HUES6 (cell line): ENCODE measurements at regions not wholly inside any gene's neighbourhood (a gene's known extent, or its start where the extent isn't known, plus 50 kb on each side); places are given as distances from the start of the nearest gene placed in this dataset.

Experiments used
- H3K27ac ChIP-seq: 2 replicates; pipeline ENCODE4 v1.7.0; 2013; ENCODE audit warnings: low read depth, mild to moderate bottlenecking, low read length, inconsistent platforms
- H3K27me3 ChIP-seq: 2 replicates; pipeline ENCODE4 v1.6.1; 2013; ENCODE audit warnings: low read length; ENCODE audit not compliant: control insufficient read depth, insufficient read depth
- H3K36me3 ChIP-seq: 2 replicates; pipeline ENCODE4 v1.6.1; 2013; ENCODE audit warnings: low read length; ENCODE audit not compliant: control insufficient read depth, insufficient read depth
- H3K4me1 ChIP-seq: 2 replicates; pipeline ENCODE4 v1.6.1; 2013; ENCODE audit warnings: low read length; ENCODE audit not compliant: control insufficient read depth, insufficient read depth
- H3K4me3 ChIP-seq: 2 replicates; pipeline ENCODE4 v1.5.1; 2013; ENCODE audit warnings: low read depth, low read length
- H3K9ac ChIP-seq: one replicate; pipeline ENCODE4 v1.6.1; 2013; ENCODE audit warnings: mild to moderate bottlenecking, low read length
- H3K9me3 ChIP-seq: 2 replicates; pipeline ENCODE4 v1.6.1; 2013; ENCODE audit warnings: low read depth, low read length; ENCODE audit not compliant: control insufficient read depth, insufficient read depth

DNA sequence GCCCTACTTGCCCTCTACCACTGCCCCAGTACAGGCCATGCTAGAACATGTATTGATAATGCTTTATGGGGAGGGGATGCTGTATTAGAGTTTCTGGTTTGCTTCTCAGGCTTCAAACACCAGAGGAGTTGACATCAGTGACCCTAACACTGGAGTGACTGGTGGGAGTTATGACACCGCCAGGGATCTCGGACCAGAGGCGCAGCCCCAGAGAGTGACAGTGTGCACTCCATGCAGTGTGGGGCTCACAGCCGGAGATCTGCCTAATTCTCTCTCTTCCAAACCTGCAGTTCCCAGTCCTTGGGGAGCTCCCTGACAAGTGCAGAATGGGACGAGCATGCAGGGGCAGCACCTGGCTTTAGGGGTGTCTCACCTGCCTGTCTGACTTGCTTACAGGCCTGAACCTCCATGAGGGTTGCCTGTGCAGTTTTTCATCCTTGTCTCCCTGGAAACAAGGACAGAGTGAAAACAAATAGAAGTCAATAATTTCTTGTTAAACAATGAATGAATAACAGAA lies 244.9 kb upstream of the MYT1L start:
- Histone ChIP-seq H3K4me1 (no peaks in the 10 kb centered on the region), H3K36me3 (no peaks in the 10 kb centered on the region), H3K27me3 (no peaks in the 10 kb centered on the region), H3K4me3 (no peak overlapping the region), H3K9ac (no peak overlapping the region), H3K9me3 (peaks cover 18% of the 10 kb centered on the region), H3K27ac (no peak overlapping the region)

DNA sequence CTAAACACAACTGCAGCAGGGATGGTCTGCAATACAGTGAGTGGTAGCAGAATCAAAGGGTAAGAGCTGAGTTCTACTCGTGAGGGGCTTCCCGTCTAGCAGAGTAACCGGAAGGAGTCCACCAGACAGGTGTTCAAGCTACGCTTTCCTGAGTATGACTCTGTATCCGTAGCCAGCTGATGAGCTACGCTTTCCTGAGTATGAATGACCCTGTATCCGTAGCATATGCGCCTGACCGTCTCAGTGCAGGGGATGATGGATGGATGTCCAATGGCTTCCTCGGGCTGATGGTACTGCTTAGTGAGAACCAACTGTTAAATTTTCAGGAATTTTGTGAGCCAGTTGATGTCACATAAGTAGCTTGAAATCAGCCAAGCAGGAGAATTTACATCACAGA lies 244.1 kb upstream of the MYT1L start:
- Histone ChIP-seq H3K27ac (no peak overlapping the region), H3K4me3 (no peak overlapping the region), H3K27me3 (no peaks in the 10 kb centered on the region), H3K9ac (no peak overlapping the region), H3K36me3 (no peaks in the 10 kb centered on the region), H3K9me3 (peaks cover 18% of the 10 kb centered on the region), H3K4me1 (no peaks in the 10 kb centered on the region)

- Histone ChIP-seq H3K27ac (no peak overlapping the region), H3K27me3 (no peaks in the 10 kb centered on the region), H3K36me3 (no peaks in the 10 kb centered on the region), H3K9ac (no peak overlapping the region), H3K4me3 (no peak overlapping the region), H3K4me1 (no peaks in the 10 kb centered on the region), H3K9me3 (peaks cover 18% of the 10 kb centered on the region)
Measured at GRCh38 chr2:2574401-2575180, 243.5 kb upstream of the MYT1L start.

GRCh38 chr2:2573658-2574293 lies 242.7 kb upstream of the MYT1L start:
- H3K27ac ChIP-seq: no peak overlapping the region
- no peak overlapping the region for H3K4me3 ChIP-seq
- H3K4me1 ChIP-seq: no peaks in the 10 kb centered on the region
- H3K9ac ChIP-seq: no peak overlapping the region
- H3K36me3 ChIP-seq: no peaks in the 10 kb centered on the region
- H3K9me3 ChIP-seq: peaks cover 18% of the 10 kb centered on the region
- H3K27me3 ChIP-seq: no peaks in the 10 kb centered on the region

DNA sequence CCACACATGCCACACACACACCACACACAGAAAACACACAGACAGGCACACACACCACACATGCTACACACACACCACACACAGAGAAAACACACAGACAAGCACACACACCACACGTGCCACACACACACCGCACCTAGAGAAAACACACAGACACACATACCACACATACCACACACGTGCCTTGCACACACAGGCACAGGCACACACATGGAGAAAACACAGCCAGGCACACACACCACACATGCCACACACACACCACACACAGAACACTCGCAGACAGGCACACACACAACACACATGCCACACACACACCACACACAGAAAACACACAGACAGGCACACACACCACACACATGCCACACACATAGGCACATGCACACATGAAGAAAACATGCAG lies 242.1 kb upstream of the MYT1L start:
- H3K27ac ChIP-seq: no peak overlapping the region
- no peak overlapping the region for H3K4me3 ChIP-seq
- H3K9me3 ChIP-seq: peaks cover 18% of the 10 kb centered on the region
- no peaks in the 10 kb centered on the region for H3K4me1 ChIP-seq
- H3K9ac ChIP-seq: no peak overlapping the region
- no peaks in the 10 kb centered on the region for H3K27me3 ChIP-seq
- no peaks in the 10 kb centered on the region for H3K36me3 ChIP-seq

- Histone ChIP-seq H3K4me3 (no peak overlapping the region), H3K9ac (no peak overlapping the region), H3K36me3 (no peaks in the 10 kb centered on the region), H3K4me1 (no peaks in the 10 kb centered on the region), H3K27ac (no peak overlapping the region), H3K27me3 (no peaks in the 10 kb centered on the region), H3K9me3 (peaks cover 18% of the 10 kb centered on the region)
Measured at GRCh38 chr2:2572393-2573204, 241.5 kb upstream of the MYT1L start.

DNA sequence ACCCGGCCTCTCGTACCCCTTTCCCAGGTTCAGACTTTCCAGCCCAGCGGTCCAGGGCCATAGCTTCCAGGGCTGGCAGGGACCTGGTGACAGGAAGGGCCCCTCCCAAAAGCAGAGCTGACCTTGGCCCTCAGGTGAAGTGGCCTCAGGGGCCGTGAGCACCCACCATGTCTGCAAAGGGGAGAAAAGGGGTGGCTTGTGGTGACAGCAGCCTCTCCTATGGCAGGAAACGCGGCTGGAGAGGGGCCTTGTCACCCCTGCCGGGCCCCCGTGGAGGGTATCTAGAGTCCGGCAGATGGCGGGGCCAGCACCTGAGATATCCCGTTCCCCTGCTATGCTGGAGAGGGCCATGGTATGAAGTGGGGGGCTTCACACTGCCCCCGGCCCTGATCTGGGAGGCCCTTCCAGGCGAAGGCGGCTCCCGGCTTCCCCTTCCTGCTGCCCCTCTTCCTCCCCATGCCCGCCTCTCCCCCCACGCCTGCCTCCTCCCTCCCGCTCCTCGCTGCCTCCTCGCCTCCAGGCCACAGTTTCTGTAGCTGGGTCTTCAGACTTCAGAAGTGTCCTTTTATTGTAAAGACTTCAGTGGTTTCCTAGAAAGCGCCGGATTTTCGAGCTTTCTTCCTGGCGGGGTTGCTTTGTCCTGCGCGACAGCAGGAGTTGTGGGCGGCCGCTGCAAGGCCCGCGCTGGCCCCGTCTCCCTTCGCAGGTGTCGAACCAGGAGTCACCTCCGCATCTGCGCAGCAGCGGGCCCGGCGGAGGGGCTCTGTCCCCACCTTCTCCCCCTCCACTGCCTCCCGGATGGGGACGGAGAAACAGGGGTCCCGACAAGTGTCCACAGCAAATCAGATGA lies 240.5 kb upstream of the MYT1L start:
- peaks cover 18% of the 10 kb centered on the region for H3K9me3 ChIP-seq
- no peaks in the 10 kb centered on the region for H3K4me1 ChIP-seq
- H3K36me3 ChIP-seq: no peaks in the 10 kb centered on the region
- no peak overlapping the region for H3K4me3 ChIP-seq
- H3K27ac ChIP-seq: no peak overlapping the region
- H3K27me3 ChIP-seq: no peaks in the 10 kb centered on the region
- H3K9ac ChIP-seq: no peak overlapping the region

- Histone ChIP-seq H3K27me3 (no peaks in the 10 kb centered on the region), H3K9ac (no peak overlapping the region), H3K27ac (no peak overlapping the region), H3K4me3 (no peak overlapping the region), H3K36me3 (no peaks in the 10 kb centered on the region), H3K4me1 (no peaks in the 10 kb centered on the region), H3K9me3 (peaks cover 18% of the 10 kb centered on the region)
Measured at GRCh38 chr2:2570871-2571270, 239.8 kb upstream of the MYT1L start.

DNA sequence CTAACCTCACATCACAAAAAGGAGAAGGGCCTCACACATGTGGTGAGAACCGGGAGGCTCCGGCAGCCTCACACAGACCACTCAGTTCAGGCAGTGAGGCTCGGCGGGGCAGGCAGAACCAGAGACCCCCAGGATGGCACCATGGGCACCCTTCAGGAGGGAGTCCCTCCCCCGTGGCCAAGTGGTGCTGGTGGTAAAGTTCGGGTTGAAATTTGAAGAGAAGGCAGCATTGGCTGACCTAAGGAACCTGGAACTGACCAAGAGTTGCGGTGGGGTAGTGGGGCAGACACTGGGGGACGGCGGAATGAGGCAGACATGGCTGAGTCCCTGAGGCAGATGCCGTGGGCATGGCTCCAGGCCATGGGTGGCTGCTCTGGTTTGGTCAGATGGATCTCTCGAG lies 239.3 kb upstream of the MYT1L start:
- no peak overlapping the region for H3K27ac ChIP-seq
- peaks cover 18% of the 10 kb centered on the region for H3K9me3 ChIP-seq
- no peaks in the 10 kb centered on the region for H3K4me1 ChIP-seq
- no peak overlapping the region for H3K4me3 ChIP-seq
- no peak overlapping the region for H3K9ac ChIP-seq
- H3K36me3 ChIP-seq: no peaks in the 10 kb centered on the region
- no peaks in the 10 kb centered on the region for H3K27me3 ChIP-seq

DNA sequence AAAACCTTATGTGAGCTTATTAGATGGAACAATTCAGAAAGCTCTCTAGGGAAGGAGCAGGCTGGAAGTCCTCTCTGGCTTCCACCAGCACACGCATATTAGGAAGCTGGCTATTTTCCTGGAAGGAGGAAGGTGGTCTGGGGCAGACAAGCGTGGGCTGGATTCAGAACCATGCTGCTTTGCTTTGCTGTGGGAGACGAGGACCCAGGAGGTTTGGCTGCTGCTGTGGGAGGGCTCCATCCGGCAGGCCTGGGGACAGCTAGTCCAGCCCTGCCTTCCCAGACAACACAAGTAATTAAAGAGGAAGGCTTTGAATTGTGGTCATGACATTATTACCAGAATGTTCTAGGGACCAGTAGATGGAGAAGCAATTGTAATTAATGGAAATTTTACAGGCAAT lies 238.8 kb upstream of the MYT1L start:
- H3K27me3 ChIP-seq: no peaks in the 10 kb centered on the region

More for the DNA sequence above, 238.8 kb upstream of the MYT1L start:
- Histone ChIP-seq H3K9me3 (peaks cover 18% of the 10 kb centered on the region), H3K27ac (no peak overlapping the region), H3K4me3 (no peak overlapping the region), H3K36me3 (no peaks in the 10 kb centered on the region), H3K9ac (no peak overlapping the region), H3K4me1 (peaks cover 2% of the 10 kb centered on the region; the same call in 1 of the 2 replicates)
